Adrenal gland (tissue), 9 donors: ENCODE measurements at regions not wholly inside any gene's neighbourhood (a gene's known extent, or its start where the extent isn't known, plus 50 kb on each side); places are given as distances from the start of the nearest gene placed in this dataset.

Source experiments
- DNase-seq, 7 donors: peaks; one replicate each; pipeline ENCODE4 v3.0.0-alpha.2; 2019 to 2020
- H3K27ac ChIP-seq, 5 donors: fragments of 200-600 bp; sonication (generic) in 4 of 5; 1 replicate in 3 of 5; 2 replicates in 2 of 5; pipeline versions ENCODE4 v1.5.1 to v1.8.0; 2016 to 2020; ENCODE audit warnings: mild to moderate bottlenecking in 1 of 5
- H3K27me3 ChIP-seq: fragments of 200-600 bp; 2 replicates; pipeline ENCODE4 v1.8.0; 2021
- H3K36me3 ChIP-seq, 2 donors: fragments of 200-600 bp; replicated peaks in 1 of 2; 1 replicate in 1 of 2; 2 replicates in 1 of 2; pipeline versions ENCODE4 v1.5.1 to v1.8.0; 2018 to 2022
- H3K4me1 ChIP-seq, 2 donors: fragments of 200-600 bp; replicated peaks in 1 of 2; 1 replicate in 1 of 2; 2 replicates in 1 of 2; pipeline versions ENCODE4 v1.5.1 to v1.8.0; 2018 to 2021
- H3K4me3 ChIP-seq, 4 donors: fragments of 200-600 bp; sonication (generic) in 3 of 4; one replicate each; pipeline ENCODE4 v1.5.1; 2016 to 2018
- H3K9me3 ChIP-seq, 3 donors: fragments of 200-600 bp; sonication (generic) in 1 of 3; replicated peaks in 1 of 3; 1 replicate in 2 of 3; 2 replicates in 1 of 3; pipeline versions ENCODE4 v1.5.1 to v1.8.0; 2016 to 2021
- POLR2A ChIP-seq, 2 donors: fragments of 450-650 bp; IDR thresholded peaks; one replicate each; pipeline ENCODE4 v1.6.1; 2017; ENCODE audit warnings: antibody characterized with exemption in 2 of 2, mild to moderate bottlenecking in 2 of 2, moderate library complexity in 1 of 2
- WGBS, 4 donors: extraction: QIAGEN DNeasy Blood & Tissue Kit in 2 of 4; methylation state at CpG; one replicate each; pipeline versions ENCODE4 v1.1.5 to v1.1.7; 2013 to 2017; 5-methylcytosine and 5-hydroxymethylcytosine counted together
- intact Hi-C, 2 donors: fragments of 100-400 bp; cut with DNase I; formaldehyde crosslinking; loops; one replicate each; pipeline versions ENCODE4 v1.14.1 to v1.15.0; 2022 to 2023
- TF ChIP-seq, protein P1 (sequence below), 6 experiments: fragments of 450-650 bp in 4 of 6; fragments of 200-600 bp in 2 of 6; sonication (generic) in 1 of 6; IDR thresholded peaks; 1 replicate in 5 of 6; 2 replicates in 1 of 6; pipeline versions ENCODE4 v1.5.1 to v1.8.0; 2016 to 2021; ENCODE audit warnings: antibody characterized with exemption in 6 of 6, mild to moderate bottlenecking in 2 of 6, moderate library complexity in 1 of 6
- donor health status: healthy with polysubstance abuse.
- donor health status: Bipolar disorder and iron deficiency.
- donor health status: DM: yes; HTN: yes; CAD: no.
- donor health status: DM: no; HTN: no; CAD: no.
- donor health status: DM: no; HTN: no; CAD: no.

DNA sequence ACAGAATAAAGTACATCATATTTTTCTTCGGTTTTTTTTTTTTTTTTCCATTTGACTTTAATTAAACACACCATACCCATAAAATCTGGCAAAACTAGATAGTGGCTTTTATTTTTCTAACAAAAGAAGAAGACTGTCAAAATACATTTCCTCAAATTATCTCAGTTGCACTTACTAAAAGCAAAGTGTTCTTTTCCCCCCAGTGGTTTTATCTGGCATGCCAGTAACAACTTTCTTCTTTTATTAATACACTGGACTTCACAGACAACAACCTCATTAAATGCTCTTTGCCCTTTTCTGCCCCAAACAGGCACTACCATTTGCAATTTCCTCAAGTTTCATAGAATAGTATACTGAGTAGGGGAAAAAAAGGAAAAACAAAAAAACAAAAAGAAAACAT lies 1792.3 kb downstream of the EFNA5 start:
- no peaks in the 10 kb centered on the region for H3K4me1 ChIP-seq
- intact Hi-C loops: no loop called here
- no peaks in the 10 kb centered on the region for H3K27me3 ChIP-seq
- WGBS, 4 donors: 73 to 84% (median 78%) methylated on average over 1 of the region's 1 CpG
- DNase-seq: no peak
- no peak for TF ChIP-seq POLR2A (IDR thresholded peaks at IDR 0.05)
- TF ChIP-seq, protein P1, sequence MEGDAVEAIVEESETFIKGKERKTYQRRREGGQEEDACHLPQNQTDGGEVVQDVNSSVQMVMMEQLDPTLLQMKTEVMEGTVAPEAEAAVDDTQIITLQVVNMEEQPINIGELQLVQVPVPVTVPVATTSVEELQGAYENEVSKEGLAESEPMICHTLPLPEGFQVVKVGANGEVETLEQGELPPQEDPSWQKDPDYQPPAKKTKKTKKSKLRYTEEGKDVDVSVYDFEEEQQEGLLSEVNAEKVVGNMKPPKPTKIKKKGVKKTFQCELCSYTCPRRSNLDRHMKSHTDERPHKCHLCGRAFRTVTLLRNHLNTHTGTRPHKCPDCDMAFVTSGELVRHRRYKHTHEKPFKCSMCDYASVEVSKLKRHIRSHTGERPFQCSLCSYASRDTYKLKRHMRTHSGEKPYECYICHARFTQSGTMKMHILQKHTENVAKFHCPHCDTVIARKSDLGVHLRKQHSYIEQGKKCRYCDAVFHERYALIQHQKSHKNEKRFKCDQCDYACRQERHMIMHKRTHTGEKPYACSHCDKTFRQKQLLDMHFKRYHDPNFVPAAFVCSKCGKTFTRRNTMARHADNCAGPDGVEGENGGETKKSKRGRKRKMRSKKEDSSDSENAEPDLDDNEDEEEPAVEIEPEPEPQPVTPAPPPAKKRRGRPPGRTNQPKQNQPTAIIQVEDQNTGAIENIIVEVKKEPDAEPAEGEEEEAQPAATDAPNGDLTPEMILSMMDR (IDR thresholded peaks at IDR 0.05): no peak
- H3K4me3 ChIP-seq: no peak overlapping the region
- H3K27ac ChIP-seq: no peak overlapping the region
- no peaks in the 10 kb centered on the region for H3K9me3 ChIP-seq
- H3K36me3 ChIP-seq: no peaks in the 10 kb centered on the region

- no peak overlapping the region for H3K27ac ChIP-seq
- intact Hi-C loops: no loop called here
Observed at GRCh38 chr5:105877592-105877991, 1793.1 kb downstream of the EFNA5 start.

GRCh38 chr5:105874316-105874715 lies 1796.4 kb downstream of the EFNA5 start:
- TF ChIP-seq, protein P1 (IDR thresholded peaks at IDR 0.05): no peak
- TF ChIP-seq POLR2A (IDR thresholded peaks at IDR 0.05): no peak
- no peak overlapping the region for H3K27ac ChIP-seq
- no peaks in the 10 kb centered on the region for H3K36me3 ChIP-seq
- no peaks in the 10 kb centered on the region for H3K27me3 ChIP-seq
- intact Hi-C loops: no loop called here
- H3K4me1 ChIP-seq: no peaks in the 10 kb centered on the region
- 64 to 81% (median 75%) methylated on average over 2 of the region's 2 CpGs for WGBS, 4 donors
- H3K4me3 ChIP-seq: no peak overlapping the region
- no peak for DNase-seq
- H3K9me3 ChIP-seq: no peaks in the 10 kb centered on the region

More at GRCh38 chr5:105877592-105877991, 1793.1 kb downstream of the EFNA5 start:
- no peak for TF ChIP-seq POLR2A (IDR thresholded peaks at IDR 0.05)
- TF ChIP-seq, protein P1 (IDR thresholded peaks at IDR 0.05): no peak
- 88 to 93% (median 90%) methylated on average over 2 of the region's 2 CpGs for WGBS, 4 donors
- DNase-seq: no peak
- Histone ChIP-seq H3K27me3 (no peaks in the 10 kb centered on the region), H3K4me3 (no peak overlapping the region), H3K36me3 (no peaks in the 10 kb centered on the region), H3K9me3 (no peaks in the 10 kb centered on the region), H3K4me1 (no peaks in the 10 kb centered on the region)

DNA sequence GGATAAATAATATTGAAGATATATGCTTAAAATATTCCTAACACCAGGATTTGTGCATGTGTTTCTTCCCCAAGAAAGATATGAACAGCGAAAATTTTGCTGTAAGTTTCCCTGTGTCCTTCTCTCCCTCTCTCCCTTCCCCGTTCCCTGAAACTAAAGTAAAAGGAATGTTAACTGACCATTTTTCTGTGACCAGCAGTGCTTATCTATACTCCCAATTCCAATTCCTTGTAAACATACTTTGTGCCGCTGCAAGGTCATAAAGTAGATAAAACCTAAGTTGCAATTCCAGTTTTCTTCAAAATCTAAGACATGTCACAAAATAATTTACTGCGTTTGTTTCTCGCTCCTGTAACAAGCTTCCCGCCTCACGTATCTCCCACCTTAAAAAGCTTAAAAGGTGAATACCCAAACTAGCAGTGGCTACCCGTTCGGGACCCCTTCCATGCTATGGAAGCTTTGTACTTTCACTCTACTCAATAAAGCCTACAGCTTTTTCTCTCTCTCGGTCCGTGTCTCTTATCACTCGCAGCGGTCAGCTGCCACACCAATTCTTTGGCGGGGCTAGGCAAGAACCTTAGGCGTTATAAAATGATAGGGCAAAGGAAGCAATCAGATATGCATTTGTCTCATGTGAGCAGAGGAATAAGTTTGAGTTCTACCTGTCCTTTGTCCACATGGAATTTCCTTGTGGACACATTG lies 1798.0 kb downstream of the EFNA5 start:
- TF ChIP-seq, protein P1 (IDR thresholded peaks at IDR 0.05): no peak
- no peak for TF ChIP-seq POLR2A (IDR thresholded peaks at IDR 0.05)
- Histone ChIP-seq H3K4me3 (no peak overlapping the region), H3K4me1 (no peaks in the 10 kb centered on the region), H3K27ac (no peak overlapping the region), H3K36me3 (no peaks in the 10 kb centered on the region), H3K9me3 (no peaks in the 10 kb centered on the region), H3K27me3 (no peaks in the 10 kb centered on the region)
- DNase-seq: no peak
- intact Hi-C loops: no loop called here
- 77 to 82% (median 78%) methylated on average over 15 of the region's 15 CpGs for WGBS, 4 donors
